Fibroblast of peridontal ligament (primary cell): ENCODE measurements at regions not wholly inside any gene's neighbourhood (a gene's known extent, or its start where the extent isn't known, plus 50 kb on each side); places are given as distances from the start of the nearest gene placed in this dataset.
"Not testable (repeated sequence)": the region's sequence is repeated elsewhere in the genome, so short reads cannot be mapped to it uniquely, and the experiment has no call there.

Source experiments
- DNase-seq: peaks from one replicate; pipeline ENCODE4 v3.0.0-alpha.2; 2010; ENCODE audit errors: extremely low read depth

- DNase-seq: no peak
Observed at GRCh38 chr2:193496786-193497185, 1302.1 kb upstream of the TMEFF2 start.

DNA sequence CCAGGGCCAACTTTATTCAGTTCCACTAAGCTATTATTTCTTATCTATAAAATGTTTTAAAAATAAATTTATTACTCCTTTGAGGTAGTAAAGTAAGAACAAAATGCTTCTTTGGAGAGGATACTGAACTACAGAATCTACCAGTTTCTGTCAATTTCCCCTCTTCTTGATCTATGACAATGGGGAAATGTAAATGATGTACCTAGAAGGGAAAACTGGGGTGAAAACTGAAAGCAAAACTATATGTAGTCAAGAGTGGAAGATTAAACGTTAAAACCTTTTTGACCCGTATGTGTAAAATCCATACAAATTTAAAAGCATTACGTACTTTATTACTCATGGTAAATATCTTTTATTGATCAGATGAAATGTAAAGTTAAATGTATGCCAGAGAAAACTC is 1287.8 kb upstream of the TMEFF2 start:
- DNase-seq: no peak

- no peak for DNase-seq
Observed at GRCh38 chr2:193480187-193480586, 1285.5 kb upstream of the TMEFF2 start.

DNA sequence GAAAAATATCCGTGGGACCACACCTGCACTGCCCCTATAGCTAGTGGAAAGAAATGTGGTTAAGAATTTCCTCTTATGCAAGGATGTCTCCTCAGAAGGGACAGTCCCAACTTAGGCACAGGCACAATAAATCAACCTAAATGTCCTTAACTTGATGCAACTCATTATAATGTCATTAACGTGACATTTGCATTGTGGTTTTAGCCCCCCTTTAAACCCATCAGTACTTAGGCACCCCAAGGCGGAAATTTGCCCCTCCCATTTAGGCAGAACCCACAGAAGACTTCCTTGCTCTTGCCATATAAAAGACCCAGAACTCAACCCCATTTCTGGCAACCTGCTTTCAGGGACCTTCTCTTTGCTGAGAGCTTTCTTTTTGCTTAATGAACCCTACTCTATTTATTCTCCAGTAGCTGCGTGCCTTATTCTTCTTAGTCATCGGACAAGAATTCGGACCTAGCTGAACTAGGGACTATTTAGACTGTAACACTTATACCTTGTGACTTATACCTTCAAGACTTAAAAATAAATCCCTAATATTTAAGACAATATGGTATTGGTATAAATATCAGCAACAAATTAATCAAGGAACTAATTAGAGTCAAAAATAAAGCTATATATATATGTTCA is 1281.6 kb upstream of the TMEFF2 start:
- no peak for DNase-seq

DNA sequence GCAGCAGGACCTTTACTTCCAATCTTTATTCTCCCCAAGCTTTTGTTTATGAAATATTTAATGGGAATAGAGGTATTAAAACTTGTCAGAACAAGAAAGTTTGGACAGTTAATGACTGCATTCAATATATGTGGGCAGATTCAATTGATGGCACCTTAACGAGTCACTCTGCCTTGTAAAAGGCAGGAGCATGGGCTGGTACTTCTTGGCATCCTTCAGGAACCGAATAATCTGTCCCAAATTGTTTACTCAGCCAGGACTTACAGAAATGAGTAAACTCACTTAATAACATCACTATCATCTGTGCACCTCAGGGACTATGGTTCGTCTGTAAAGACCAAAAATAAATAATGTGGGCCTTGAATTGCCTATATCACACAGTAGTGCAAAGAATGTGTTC is 1280.3 kb upstream of the TMEFF2 start:
- no peak for DNase-seq

GRCh38 chr2:193469251-193469650 is 1274.5 kb upstream of the TMEFF2 start:
- DNase-seq: no peak

GRCh38 chr2:193467276-193467987 is 1272.7 kb upstream of the TMEFF2 start:
- no peak for DNase-seq

DNA sequence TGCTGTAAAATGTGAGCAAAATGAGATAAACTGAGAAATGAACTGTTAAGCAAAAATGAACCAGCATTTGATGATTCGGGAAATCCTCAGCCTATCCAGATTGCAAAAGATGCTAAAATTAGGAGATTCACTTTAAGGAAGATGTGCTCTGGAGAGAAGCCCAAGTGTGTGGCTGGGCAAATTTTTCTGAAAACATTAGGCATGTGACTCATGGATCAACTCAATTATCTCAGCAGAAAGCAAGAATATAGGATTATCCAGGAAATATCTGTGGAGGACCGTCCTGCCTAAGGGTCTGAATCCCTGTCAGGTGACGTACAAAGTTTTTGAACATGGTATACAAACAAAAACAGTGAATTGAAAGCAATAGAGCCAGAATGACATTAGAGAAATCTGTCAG is 1268.3 kb upstream of the TMEFF2 start:
- DNase-seq: peak; percentile 20

DNA sequence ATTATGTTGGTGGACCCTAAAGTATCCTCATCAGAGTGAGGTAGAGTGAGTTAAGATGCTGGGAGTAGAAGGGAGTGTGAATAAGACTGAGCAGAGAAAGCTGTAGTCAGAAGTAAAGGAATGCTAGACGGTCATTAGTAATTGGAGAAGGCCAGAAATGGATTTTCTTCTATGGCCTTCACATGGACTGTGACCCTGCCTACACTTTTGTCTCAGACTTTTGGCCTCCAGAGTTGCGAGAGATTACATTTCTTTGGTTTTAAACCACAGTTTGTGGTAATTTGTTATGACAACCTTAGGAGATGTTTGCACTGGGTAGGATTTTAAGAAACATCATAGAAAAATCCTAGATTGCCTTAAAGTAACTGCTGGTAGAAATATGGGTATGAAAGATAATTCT is 1267.7 kb upstream of the TMEFF2 start:
- DNase-seq: peak; percentile 46

DNA sequence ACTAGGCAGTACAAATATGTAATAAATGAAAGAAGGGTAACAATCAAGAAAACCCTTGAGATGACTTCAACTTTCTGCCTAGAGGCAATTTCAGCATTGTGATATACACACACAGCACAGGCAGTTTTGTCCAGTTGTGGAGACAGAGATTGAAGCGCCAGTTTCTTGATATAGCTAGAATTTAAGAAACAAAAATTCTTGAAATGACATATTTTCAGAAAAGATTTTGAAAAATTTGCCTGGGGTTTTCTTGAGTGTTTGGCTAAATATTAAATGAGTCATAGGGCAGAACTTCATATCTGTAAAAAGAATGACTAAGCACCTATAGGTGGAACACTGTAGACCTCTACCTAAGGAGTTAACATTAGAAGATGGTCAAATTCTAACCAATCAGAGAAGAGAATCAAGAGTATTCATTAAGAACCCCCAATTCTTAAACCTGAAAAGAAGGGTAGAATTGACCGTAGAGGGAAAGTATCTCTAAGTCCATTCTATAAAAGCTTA is 1266.8 kb upstream of the TMEFF2 start:
- no peak for DNase-seq

DNA sequence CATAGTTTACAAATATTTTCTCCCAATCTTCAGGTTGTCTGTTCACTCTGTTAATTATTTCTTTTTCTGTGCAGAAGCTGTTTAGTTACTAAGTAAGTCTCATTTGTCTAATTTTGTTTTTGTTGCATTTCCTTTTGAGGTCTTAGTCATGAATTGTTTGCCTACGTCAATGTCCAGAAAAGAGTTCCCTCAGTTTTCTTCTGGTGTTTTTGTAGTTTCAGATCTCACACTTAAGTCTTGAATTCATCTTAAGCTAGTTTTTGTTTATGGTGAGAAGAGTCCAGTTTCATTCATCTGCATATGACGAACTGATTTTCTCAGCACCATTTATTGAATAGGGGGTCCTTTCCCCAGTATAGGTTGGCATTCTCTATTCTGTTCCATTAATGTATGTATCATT is 1252.2 kb upstream of the TMEFF2 start:
- no peak for DNase-seq

GRCh38 chr2:193442293-193442692 is 1247.6 kb upstream of the TMEFF2 start:
- DNase-seq: no peak

GRCh38 chr2:193428336-193428818 is 1233.6 kb upstream of the TMEFF2 start:
- DNase-seq: no peak

- DNase-seq: not testable (repeated sequence)
Observed at GRCh38 chr2:193412368-193412767, 1217.6 kb upstream of the TMEFF2 start.

DNA sequence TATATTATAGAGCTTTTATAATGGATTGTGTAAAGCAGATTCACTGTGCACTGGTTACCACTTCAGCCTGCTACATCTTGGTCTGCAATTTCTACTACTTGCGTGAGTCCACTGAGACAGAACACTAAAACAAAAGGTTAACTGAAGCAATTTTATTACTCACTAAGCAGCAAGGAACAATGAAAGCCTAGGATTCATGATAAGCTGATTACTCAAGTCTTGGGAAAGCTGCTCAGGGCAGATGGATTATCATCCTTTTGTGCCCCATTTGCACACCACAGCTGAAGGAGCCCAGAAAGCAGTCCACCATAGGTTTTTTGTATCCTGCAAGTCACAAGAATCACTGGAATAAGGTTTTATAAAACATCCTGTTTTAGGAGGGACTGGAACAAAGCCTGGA is 1215.2 kb upstream of the TMEFF2 start:
- no peak for DNase-seq

- DNase-seq: no peak
Observed at GRCh38 chr2:193382583-193382982, 1187.8 kb upstream of the TMEFF2 start.

GRCh38 chr2:193377789-193378188 is 1183.1 kb upstream of the TMEFF2 start:
- no peak for DNase-seq

- DNase-seq: no peak
Observed at GRCh38 chr2:193373120-193373519, 1178.4 kb upstream of the TMEFF2 start.

GRCh38 chr2:193371200-193371599 is 1176.5 kb upstream of the TMEFF2 start:
- DNase-seq: no peak

- DNase-seq: no peak
Observed at GRCh38 chr2:193368615-193369014, 1173.9 kb upstream of the TMEFF2 start.

DNA sequence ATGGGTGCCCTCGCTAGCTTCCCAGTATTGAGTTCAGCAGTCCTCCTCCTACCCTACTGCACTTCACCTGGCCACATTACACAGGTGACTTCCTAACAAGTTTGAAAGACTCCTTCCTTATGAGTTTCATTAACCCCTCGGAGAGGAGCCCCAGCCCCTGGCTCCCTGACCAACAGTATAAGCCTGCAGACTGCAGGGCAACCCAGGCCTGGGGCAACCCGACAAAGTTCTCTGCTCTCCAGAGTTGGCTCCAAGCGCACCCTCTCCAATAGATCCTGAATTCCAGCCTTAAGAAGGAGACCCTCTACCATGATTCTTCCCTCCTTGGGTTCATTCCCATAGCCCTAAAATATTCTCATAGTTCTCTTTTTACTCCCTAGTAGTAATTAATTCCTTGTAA is 1162.8 kb upstream of the TMEFF2 start:
- no peak for DNase-seq

DNA sequence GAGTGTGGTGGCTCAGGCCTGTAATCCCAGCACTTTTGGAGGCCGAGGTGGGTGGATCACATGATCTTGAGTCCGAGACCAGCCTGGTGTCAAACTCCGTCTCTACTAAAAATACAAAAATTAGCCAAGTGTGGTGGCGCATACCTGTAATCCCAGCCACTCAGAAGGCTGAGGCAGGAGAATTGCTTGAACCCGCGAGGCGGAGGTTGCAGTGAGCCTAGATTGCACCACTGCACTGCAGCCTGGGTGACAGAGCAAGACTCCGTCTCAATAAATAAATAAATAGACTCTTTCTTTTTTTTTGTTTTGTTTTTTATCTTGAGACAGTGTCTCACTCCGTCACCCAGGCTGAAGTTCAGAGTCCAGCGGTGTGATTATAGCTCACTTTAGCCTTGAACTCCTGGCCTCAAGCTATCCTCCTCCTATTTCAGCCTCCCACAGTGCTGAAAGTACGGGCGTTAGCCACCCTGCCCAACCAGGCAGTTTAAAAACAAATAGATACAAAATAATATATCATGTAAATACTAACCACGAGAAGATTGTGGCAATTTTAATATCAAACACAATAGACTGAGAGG is 1158.0 kb upstream of the TMEFF2 start:
- DNase-seq: not testable (repeated sequence)

DNA sequence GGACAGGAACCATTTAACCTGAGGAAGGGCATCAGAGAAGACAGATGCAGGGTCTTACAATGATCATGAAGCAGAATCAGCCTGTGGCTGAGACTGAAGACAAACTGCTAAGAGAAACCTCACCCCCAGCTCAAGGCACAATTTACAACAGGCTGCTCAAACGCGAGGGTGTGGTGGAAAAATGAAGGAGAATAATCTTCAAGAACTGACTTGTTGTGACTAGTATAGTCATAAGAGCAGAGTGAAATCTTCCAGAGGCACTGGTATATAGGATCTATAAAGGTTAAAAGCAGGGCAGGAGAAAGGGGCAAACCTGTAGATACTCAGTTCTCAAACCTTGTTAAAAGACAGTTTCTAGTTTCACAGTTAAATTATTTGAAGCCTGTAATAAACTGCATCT is 1155.8 kb upstream of the TMEFF2 start:
- no peak for DNase-seq
